ENCODE measurements at regions not wholly inside any gene's neighbourhood (a gene's known extent, or its start where the extent isn't known, plus 50 kb on each side); places are given as distances from the start of the nearest gene placed in this dataset.

DNA sequence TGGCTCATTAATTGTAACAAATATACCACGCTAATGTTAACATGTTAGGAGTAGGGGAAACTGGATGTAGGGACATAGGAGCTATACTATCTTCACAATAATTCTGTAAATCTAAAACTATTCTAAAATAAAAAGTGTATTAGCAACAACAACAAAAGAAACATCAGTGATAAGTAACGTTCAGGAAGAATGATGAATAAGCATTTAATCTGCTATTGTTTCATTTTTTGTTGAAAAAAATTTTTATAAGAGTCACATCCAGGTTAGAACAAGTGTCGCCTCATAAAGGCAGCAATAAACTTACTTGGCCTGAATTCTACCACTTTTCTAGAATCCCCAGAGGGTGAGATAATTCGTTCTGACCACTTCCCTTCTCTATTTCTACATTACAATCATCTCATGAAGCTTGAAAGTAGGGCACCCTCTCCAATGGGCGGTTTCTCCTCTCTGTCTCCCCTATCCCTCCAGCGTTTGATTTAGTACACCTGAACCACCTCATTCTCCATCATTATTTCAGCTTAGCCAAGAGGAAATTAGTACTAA is 253.1 kb upstream of the IPO5 start:
- no peak for TF ChIP-seq CTCF (IDR thresholded peaks at IDR 0.05)
- H3K4me1 ChIP-seq, result no peaks in the 10 kb centered on the region
- no peaks in the 10 kb centered on the region for H3K9me3 ChIP-seq
- ATAC-seq (no peak), DNase-seq (no peak)
- no peak overlapping the region for H3K27ac ChIP-seq
- intact Hi-C loops (cut with DNase I), result no loop called here
- no peaks in the 10 kb centered on the region for H3K36me3 ChIP-seq
- no peaks in the 10 kb centered on the region for H3K27me3 ChIP-seq
- no peak overlapping the region for H3K4me3 ChIP-seq

- H3K27ac ChIP-seq, result no peak overlapping the region
- H3K4me3 ChIP-seq, result no peak overlapping the region
- intact Hi-C loops (cut with DNase I), result no loop called here
- ATAC-seq, result no peak
- no peaks in the 10 kb centered on the region for H3K4me1 ChIP-seq
- no peaks in the 10 kb centered on the region for H3K36me3 ChIP-seq
- H3K9me3 ChIP-seq, result no peaks in the 10 kb centered on the region
- TF ChIP-seq CTCF (IDR thresholded peaks at IDR 0.05), result no peak
- H3K27me3 ChIP-seq, result no peaks in the 10 kb centered on the region
- no peak for DNase-seq
Observed at GRCh38 chr13:97702614-97703013, 250.9 kb upstream of the IPO5 start.

DNA sequence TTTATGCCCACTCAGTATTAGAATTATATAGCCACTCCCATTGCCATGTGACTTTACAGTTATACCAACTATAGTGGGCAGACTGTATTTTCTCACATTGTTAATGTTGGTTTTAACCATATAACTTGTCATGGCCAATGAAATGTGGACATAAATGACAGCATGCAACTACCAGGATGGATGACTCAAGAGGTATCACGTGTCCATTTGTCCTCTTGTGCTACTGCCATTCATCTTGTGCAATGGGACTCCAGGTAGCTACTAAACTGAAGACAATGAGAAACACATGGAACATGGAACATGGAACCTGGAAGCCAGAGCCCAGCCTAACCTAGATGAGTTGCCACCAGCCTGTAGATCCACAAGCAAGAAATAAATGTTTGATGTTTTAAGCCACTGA is 242.7 kb upstream of the IPO5 start:
- intact Hi-C loops (cut with DNase I), result no loop called here
- Histone ChIP-seq H3K36me3 (no peaks in the 10 kb centered on the region), H3K9me3 (peaks cover 0 to 14% of the 10 kb centered on the region in 2 donors), H3K27me3 (no peaks in the 10 kb centered on the region), H3K4me1 (no peaks in the 10 kb centered on the region), H3K27ac (no peak overlapping the region), H3K4me3 (no peak overlapping the region)
- ATAC-seq (no peak), DNase-seq (no peak)
- no peak for TF ChIP-seq CTCF (IDR thresholded peaks at IDR 0.05)

- Histone ChIP-seq H3K4me3 (no peak overlapping the region), H3K9me3 (peaks cover 0 to 14% of the 10 kb centered on the region in 2 donors), H3K27ac (no peak overlapping the region), H3K36me3 (no peaks in the 10 kb centered on the region), H3K4me1 (peaks cover 0 to 6% of the 10 kb centered on the region in 2 donors), H3K27me3 (no peaks in the 10 kb centered on the region)
- TF ChIP-seq CTCF (IDR thresholded peaks at IDR 0.05), result no peak
- ATAC-seq (no peak), DNase-seq (no peak)
- intact Hi-C loops (cut with DNase I), result no loop called here
Observed at GRCh38 chr13:97712770-97713169, 240.7 kb upstream of the IPO5 start.

GRCh38 chr13:97715763-97716162 is 237.7 kb upstream of the IPO5 start:
- Histone ChIP-seq H3K4me1 (peaks cover 0 to 6% of the 10 kb centered on the region in 2 donors), H3K27me3 (no peaks in the 10 kb centered on the region), H3K27ac (no peak overlapping the region), H3K36me3 (no peaks in the 10 kb centered on the region), H3K4me3 (no peak overlapping the region), H3K9me3 (peaks cover 0 to 14% of the 10 kb centered on the region in 2 donors)
- TF ChIP-seq CTCF (IDR thresholded peaks at IDR 0.05), result no peak
- DNase-seq, result no peak
- peak; percentile 93 for ATAC-seq
- intact Hi-C loops (cut with DNase I), result no loop called here
